ENCODE measurements at regions not wholly inside any gene's neighbourhood (a gene's known extent, or its start where the extent isn't known, plus 50 kb on each side); places are given as distances from the start of the nearest gene placed in this dataset.
A peak's percentile ranks its signal among the peaks of the same experiment; 100 is the strongest.
"Not testable (repeated sequence)": the region's sequence is repeated elsewhere in the genome, so short reads cannot be mapped to it uniquely, and the experiment has no call there.

DNA sequence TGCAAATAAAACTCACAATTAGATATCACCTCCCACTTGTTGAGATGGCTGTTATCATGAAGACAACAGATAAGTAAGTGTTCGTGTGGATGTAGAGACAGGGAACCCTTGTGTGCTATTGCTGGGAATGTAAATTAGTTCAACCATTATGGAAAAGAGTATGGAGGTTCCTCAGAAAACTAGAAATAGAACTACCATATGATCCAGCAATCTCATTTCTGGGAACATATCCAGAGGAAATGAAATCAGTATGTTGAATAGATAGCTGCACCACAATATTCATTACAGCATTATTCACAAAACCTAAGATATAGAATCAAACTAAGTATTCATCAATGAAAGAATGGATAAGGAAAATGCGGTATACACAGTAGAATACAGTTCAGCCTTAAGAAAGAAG lies 418.7 kb upstream of the CNTN6 start:
- no peak for DNase-seq
- H3K36me3 ChIP-seq, result no peaks in the 10 kb centered on the region
- no peaks in the 10 kb centered on the region for H3K9me3 ChIP-seq (replicated peaks)
- H3K4me1 ChIP-seq, result no peaks in the 10 kb centered on the region
- H3K27ac ChIP-seq, result no peak overlapping the region
- H3K4me3 ChIP-seq, result no peak overlapping the region
- H3K27me3 ChIP-seq, result no peaks in the 10 kb centered on the region

DNA sequence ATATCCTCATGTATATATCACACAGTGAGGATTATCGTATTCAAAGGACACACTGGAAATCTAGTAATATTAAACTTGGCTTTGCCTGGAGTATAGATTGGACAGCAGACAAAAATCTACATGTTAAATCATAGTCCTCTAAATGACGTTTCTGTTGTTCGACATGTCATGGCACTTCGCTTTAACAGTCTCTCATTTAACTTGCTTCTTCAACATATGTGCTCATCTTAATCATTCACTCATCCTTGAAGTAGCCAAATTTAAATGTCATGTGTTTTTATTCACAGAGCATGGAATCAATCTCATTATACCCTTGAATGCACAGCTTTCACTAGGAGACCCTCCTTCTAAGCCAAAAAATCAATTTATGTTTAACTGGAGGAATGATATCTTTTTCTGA lies 417.0 kb upstream of the CNTN6 start:
- no peak overlapping the region for H3K27ac ChIP-seq
- DNase-seq, result no peak
- no peaks in the 10 kb centered on the region for H3K27me3 ChIP-seq
- H3K4me3 ChIP-seq, result no peak overlapping the region
- H3K4me1 ChIP-seq, result no peaks in the 10 kb centered on the region
- H3K9me3 ChIP-seq (replicated peaks), result no peaks in the 10 kb centered on the region
- H3K36me3 ChIP-seq, result no peaks in the 10 kb centered on the region

- Histone ChIP-seq H3K36me3 (no peaks in the 10 kb centered on the region), H3K4me1 (no peaks in the 10 kb centered on the region), H3K27me3 (no peaks in the 10 kb centered on the region), H3K4me3 (no peak overlapping the region), H3K27ac (no peak overlapping the region), H3K9me3 (replicated peaks) (no peaks in the 10 kb centered on the region)
- no peak for DNase-seq
Observed at GRCh38 chr3:683770-684169, 409.1 kb upstream of the CNTN6 start.

DNA sequence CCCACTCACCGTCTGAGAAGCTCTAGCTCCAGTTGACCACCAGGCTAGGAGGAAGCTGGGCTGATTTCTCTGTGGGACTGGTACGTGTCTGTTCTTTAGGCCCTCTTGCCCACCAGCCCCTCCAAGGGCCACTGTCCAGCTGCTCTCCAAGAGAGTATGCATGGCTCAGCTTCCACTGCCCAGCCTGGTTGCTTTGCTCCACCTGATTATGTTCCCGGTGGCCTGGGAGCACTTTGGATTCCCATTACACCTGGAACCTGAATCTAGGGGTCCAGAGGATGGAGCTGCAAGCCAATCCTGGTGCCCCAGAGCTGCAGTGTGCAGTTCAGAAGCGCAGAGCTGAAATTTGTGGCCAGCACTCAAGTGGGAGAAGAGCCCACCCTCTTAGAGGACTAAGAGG lies 402.1 kb upstream of the CNTN6 start:
- DNase-seq, result no peak
- Histone ChIP-seq H3K36me3 (no peaks in the 10 kb centered on the region), H3K9me3 (replicated peaks) (no peaks in the 10 kb centered on the region), H3K27me3 (no peaks in the 10 kb centered on the region), H3K4me1 (no peaks in the 10 kb centered on the region), H3K4me3 (no peak overlapping the region), H3K27ac (no peak overlapping the region)

GRCh38 chr3:700514-700913 lies 392.3 kb upstream of the CNTN6 start:
- Histone ChIP-seq H3K4me3 (no peak overlapping the region), H3K36me3 (no peaks in the 10 kb centered on the region), H3K27me3 (no peaks in the 10 kb centered on the region), H3K4me1 (no peaks in the 10 kb centered on the region), H3K27ac (no peak overlapping the region), H3K9me3 (replicated peaks) (no peaks in the 10 kb centered on the region)
- no peak for DNase-seq

DNA sequence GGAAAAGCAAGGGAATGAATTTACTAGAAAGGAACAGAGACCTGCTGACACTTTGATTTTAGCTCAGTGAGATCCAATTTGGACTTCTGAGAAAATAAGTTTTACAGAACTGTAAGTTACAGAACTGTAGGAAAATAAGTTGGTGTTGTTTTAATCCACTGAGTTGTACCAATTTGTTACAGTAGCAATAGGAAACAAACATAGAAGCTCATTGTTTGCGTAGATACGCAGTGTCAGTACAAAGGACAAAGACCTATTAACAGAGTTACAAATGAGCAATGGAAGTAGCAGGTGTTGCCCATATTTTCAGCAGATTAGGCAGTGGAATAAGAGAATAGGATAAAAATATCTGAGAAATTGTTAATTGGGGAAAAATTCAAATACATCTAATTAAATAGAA lies 385.8 kb upstream of the CNTN6 start:
- H3K9me3 ChIP-seq (replicated peaks), result no peaks in the 10 kb centered on the region
- no peaks in the 10 kb centered on the region for H3K4me1 ChIP-seq
- no peak overlapping the region for H3K4me3 ChIP-seq
- peak in 1 of 2 experiments; percentile 6 for DNase-seq
- H3K36me3 ChIP-seq, result no peaks in the 10 kb centered on the region
- H3K27me3 ChIP-seq, result no peaks in the 10 kb centered on the region
- H3K27ac ChIP-seq, result no peak overlapping the region

GRCh38 chr3:713006-713621 lies 379.7 kb upstream of the CNTN6 start:
- H3K36me3 ChIP-seq, result no peaks in the 10 kb centered on the region
- no peak overlapping the region for H3K4me3 ChIP-seq
- peak in 1 of 2 experiments; percentile 24 for DNase-seq
- no peaks in the 10 kb centered on the region for H3K27me3 ChIP-seq
- 0 out of 2 replicates have a peak overlapping the region, but pooled peaks have one; percentile 30 for H3K27ac ChIP-seq
- H3K9me3 ChIP-seq (replicated peaks), result no peaks in the 10 kb centered on the region
- peaks cover 18% of the 10 kb centered on the region; the same call in 1 of the 2 replicates for H3K4me1 ChIP-seq

GRCh38 chr3:713947-714620 lies 378.7 kb upstream of the CNTN6 start:
- peak in 1 of 2 experiments; percentile 23 for DNase-seq
- Histone ChIP-seq H3K27ac (peak overlapping the region; percentile 30; the same call in 1 of the 2 replicates), H3K27me3 (no peaks in the 10 kb centered on the region), H3K36me3 (no peaks in the 10 kb centered on the region), H3K9me3 (replicated peaks) (no peaks in the 10 kb centered on the region), H3K4me3 (no peak overlapping the region), H3K4me1 (peaks cover 18% of the 10 kb centered on the region; the same call in 1 of the 2 replicates)

- no peaks in the 10 kb centered on the region for H3K36me3 ChIP-seq
Observed at GRCh38 chr3:721086-721485, 371.7 kb upstream of the CNTN6 start.

GRCh38 chr3:732326-732928 lies 360.4 kb upstream of the CNTN6 start:
- no peak overlapping the region for H3K27ac ChIP-seq
- no peak for DNase-seq
- no peak overlapping the region for H3K4me3 ChIP-seq
- H3K4me1 ChIP-seq, result no peaks in the 10 kb centered on the region
- H3K9me3 ChIP-seq (replicated peaks), result no peaks in the 10 kb centered on the region
- no peaks in the 10 kb centered on the region for H3K36me3 ChIP-seq
- H3K27me3 ChIP-seq, result no peaks in the 10 kb centered on the region

More at GRCh38 chr3:721086-721485, 371.7 kb upstream of the CNTN6 start:
- no peak overlapping the region for H3K4me3 ChIP-seq
- H3K4me1 ChIP-seq, result 0 out of 2 replicates have a peak, but pooled peaks cover 2% of the 10 kb centered on the region
- H3K9me3 ChIP-seq (replicated peaks), result no peaks in the 10 kb centered on the region
- H3K27ac ChIP-seq, result no peak overlapping the region
- no peak for DNase-seq
- H3K27me3 ChIP-seq, result no peaks in the 10 kb centered on the region

GRCh38 chr3:733313-733712 lies 359.5 kb upstream of the CNTN6 start:
- no peak for DNase-seq
- Histone ChIP-seq H3K4me1 (no peaks in the 10 kb centered on the region), H3K27ac (no peak overlapping the region), H3K27me3 (no peaks in the 10 kb centered on the region), H3K4me3 (no peak overlapping the region), H3K36me3 (no peaks in the 10 kb centered on the region), H3K9me3 (replicated peaks) (no peaks in the 10 kb centered on the region)

DNA sequence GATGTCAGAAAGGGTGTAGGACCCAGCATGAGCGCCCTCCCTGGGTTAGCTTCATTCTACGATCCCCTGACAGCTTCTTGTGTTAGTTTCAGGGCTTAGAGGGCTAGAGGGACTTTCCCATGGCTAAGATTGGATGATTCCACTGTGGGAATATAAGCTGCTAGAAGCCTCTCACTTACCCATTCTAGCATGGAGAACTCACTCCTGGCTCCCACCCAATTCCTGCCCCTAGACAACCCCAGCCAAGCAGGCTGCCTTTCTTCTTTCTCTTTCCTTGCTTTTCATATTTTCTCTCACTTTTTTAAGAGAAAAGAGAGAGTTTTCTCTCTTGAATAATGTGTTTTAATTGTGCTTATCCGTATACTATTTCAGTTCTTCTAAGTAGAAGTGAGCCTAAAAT lies 335.1 kb upstream of the CNTN6 start:
- DNase-seq, result no peak
- H3K27me3 ChIP-seq, result no peaks in the 10 kb centered on the region
- H3K36me3 ChIP-seq, result no peaks in the 10 kb centered on the region
- H3K9me3 ChIP-seq (replicated peaks), result no peaks in the 10 kb centered on the region
- H3K27ac ChIP-seq, result no peak overlapping the region
- H3K4me1 ChIP-seq, result peaks cover 6% of the 10 kb centered on the region; the same call in 1 of the 2 replicates
- no peak overlapping the region for H3K4me3 ChIP-seq

DNA sequence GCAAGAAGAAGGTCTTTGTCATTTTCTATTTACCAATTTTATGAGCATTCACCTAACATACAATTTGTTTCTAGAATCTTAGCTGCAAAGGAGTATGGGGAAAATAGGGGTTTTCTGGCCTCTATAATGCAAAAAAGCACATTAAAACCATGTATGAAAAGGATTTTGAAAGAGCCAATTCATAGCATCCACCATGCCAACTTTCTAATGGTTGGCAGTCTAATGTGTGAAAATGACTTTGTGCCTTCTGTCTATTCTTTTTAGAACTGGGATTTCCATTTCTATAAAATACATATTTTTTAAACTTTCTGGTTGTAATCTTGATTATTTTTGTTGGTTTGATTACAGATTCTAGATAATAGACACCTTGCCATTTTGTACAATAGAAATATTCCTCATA lies 333.7 kb upstream of the CNTN6 start:
- no peak for DNase-seq
- Histone ChIP-seq H3K4me1 (peaks cover 6% of the 10 kb centered on the region; the same call in 1 of the 2 replicates), H3K27ac (no peak overlapping the region), H3K36me3 (no peaks in the 10 kb centered on the region), H3K4me3 (no peak overlapping the region), H3K27me3 (no peaks in the 10 kb centered on the region), H3K9me3 (replicated peaks) (no peaks in the 10 kb centered on the region)

DNA sequence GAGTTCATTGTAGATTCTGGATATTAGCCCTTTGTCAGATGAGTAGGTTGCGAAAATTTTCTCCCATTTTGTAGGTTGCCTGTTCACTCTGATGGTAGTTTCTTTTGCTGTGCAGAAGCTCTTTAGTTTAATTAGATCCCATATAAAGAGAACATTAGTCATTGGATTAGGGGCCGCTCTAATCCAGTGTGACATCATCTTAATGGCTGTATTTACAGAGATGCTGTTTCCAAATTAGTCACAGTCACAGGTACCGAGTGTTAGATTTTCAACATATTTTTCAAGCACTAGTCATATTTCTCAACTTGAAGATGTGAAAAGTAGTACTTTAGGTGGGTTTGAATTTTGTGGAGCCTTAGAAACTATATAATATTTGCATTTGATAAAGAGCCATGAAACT lies 319.4 kb upstream of the CNTN6 start:
- H3K27ac ChIP-seq, result peak overlapping the region; percentile 73
- H3K4me1 ChIP-seq; H3K4me3 ChIP-seq; H3K9me3 ChIP-seq (replicated peaks); H3K36me3 ChIP-seq; H3K27me3 ChIP-seq: not testable (repeated sequence)
- peak; percentile 31 to 61 for DNase-seq

GRCh38 chr3:775178-775880 lies 317.5 kb upstream of the CNTN6 start:
- Histone ChIP-seq H3K36me3 (no peaks in the 10 kb centered on the region), H3K4me3 (no peak overlapping the region), H3K4me1 (peaks cover 8% of the 10 kb centered on the region), H3K27ac (no peak overlapping the region), H3K27me3 (no peaks in the 10 kb centered on the region), H3K9me3 (replicated peaks) (no peaks in the 10 kb centered on the region; the same call in 1 of the 2 replicates)
- peak in 1 of 2 experiments; percentile 12 for DNase-seq

Data from SJCRH30 (cell line).